Endodermal cell (in vitro differentiated cells): ENCODE measurements at regions not wholly inside any gene's neighbourhood (a gene's known extent, or its start where the extent isn't known, plus 50 kb on each side); places are given as distances from the start of the nearest gene placed in this dataset.

ENCODE experiments used
- DNase-seq: peaks from one replicate; pipeline ENCODE4 v3.0.0-alpha.2; 2017
- H3K27ac ChIP-seq: 2 replicates; pipeline ENCODE4 v1.5.1; 2013; ENCODE audit warnings: mild to moderate bottlenecking, low read depth, low read length, moderate library complexity
- H3K27me3 ChIP-seq: 2 replicates; pipeline ENCODE4 v1.6.1; 2013; ENCODE audit warnings: mild to moderate bottlenecking, low read length, moderate library complexity; ENCODE audit not compliant: insufficient read depth, control insufficient read depth, poor library complexity, severe bottlenecking
- H3K36me3 ChIP-seq: 2 replicates; pipeline ENCODE4 v1.7.0; 2013; ENCODE audit warnings: mild to moderate bottlenecking, low read length, moderate library complexity; ENCODE audit not compliant: control insufficient read depth, insufficient read depth
- H3K4me1 ChIP-seq: one replicate; pipeline ENCODE4 v1.7.0; 2013; ENCODE audit warnings: low read length; ENCODE audit not compliant: control insufficient read depth, insufficient read depth
- H3K4me3 ChIP-seq: 2 replicates; pipeline ENCODE4 v1.5.1; 2013; ENCODE audit warnings: mild to moderate bottlenecking, low read length, moderate library complexity
- H3K9ac ChIP-seq: 2 replicates; pipeline ENCODE4 v1.6.1; 2013; ENCODE audit warnings: mild to moderate bottlenecking, low read length, moderate library complexity; ENCODE audit not compliant: poor library complexity, severe bottlenecking; ENCODE audit errors: extremely low read depth
- H3K9me3 ChIP-seq: 2 replicates; pipeline ENCODE4 v1.6.1; 2013; ENCODE audit warnings: mild to moderate bottlenecking, low read length, moderate library complexity; ENCODE audit not compliant: control insufficient read depth
- H3K27ac Mint-ChIP-seq: 2 replicates; pipeline ENCODE4 v1.8.0; 2020; ENCODE audit warnings: mixed read lengths
- H3K27me3 Mint-ChIP-seq: 2 replicates; pipeline ENCODE4 v1.8.0; 2021; ENCODE audit warnings: mild to moderate bottlenecking, mixed read lengths; ENCODE audit not compliant: insufficient read depth
- H3K36me3 Mint-ChIP-seq: 2 replicates; pipeline ENCODE4 v1.8.0; 2020; ENCODE audit warnings: low read depth, mixed read lengths
- H3K4me1 Mint-ChIP-seq: 2 replicates; pipeline ENCODE4 v1.8.0; 2020; ENCODE audit warnings: mixed read lengths
- H3K4me3 Mint-ChIP-seq: 2 replicates; pipeline ENCODE4 v1.8.0; 2020; ENCODE audit warnings: mild to moderate bottlenecking, moderate library complexity, mixed read lengths
- H3K9me3 Mint-ChIP-seq: 2 replicates; pipeline ENCODE4 v1.8.0; 2020; ENCODE audit warnings: mild to moderate bottlenecking, mixed read lengths
- CTCF ChIP-seq: fragments of 200-600 bp; sonication (generic); conservative IDR thresholded peaks from 2 replicates; pipeline ENCODE4 v1.5.0; 2021; ENCODE audit warnings: antibody characterized with exemption, mild to moderate bottlenecking
- WGBS, 2 experiments: methylation state at CpG; one replicate each; pipeline versions ENCODE4 v1.1.5 to v1.1.7; 2013; ENCODE audit warnings: missing lambda C conversion rate in 2 of 2, mixed read lengths in 1 of 2; ENCODE audit not compliant: insufficient coverage in 1 of 2, insufficient read length in 1 of 2; 5-methylcytosine and 5-hydroxymethylcytosine counted together

- Histone ChIP-seq H3K27me3 (no peaks in the 10 kb centered on the region), H3K9me3 (peaks cover 4% of the 10 kb centered on the region), H3K4me3 (no peak overlapping the region), H3K4me1 (no peaks in the 10 kb centered on the region), H3K27ac (no peak overlapping the region), H3K36me3 (no peaks in the 10 kb centered on the region), H3K9ac (no peak overlapping the region)
- no peak overlapping the region for H3K4me3 Mint-ChIP-seq
- WGBS, 2 experiments, result 93 to 100% methylated on average over 1 to 4 of the region's 4 CpGs
- peaks cover 15% of the 10 kb centered on the region for H3K9me3 Mint-ChIP-seq
- no peak overlapping the region for H3K27ac Mint-ChIP-seq
- H3K4me1 Mint-ChIP-seq, result no peaks in the 10 kb centered on the region
- no peak for DNase-seq
- H3K27me3 Mint-ChIP-seq, result peaks cover 13% of the 10 kb centered on the region
- TF ChIP-seq CTCF, result no peak
- H3K36me3 Mint-ChIP-seq, result no peaks in the 10 kb centered on the region
Observed at GRCh38 chr12:124225730-124226129, 69.2 kb upstream of the RFLNA start.

GRCh38 chr12:124227951-124228711 is 66.8 kb upstream of the RFLNA start:
- Mint-ChIP-seq H3K27me3 (peaks cover 13% of the 10 kb centered on the region), H3K27ac (no peak overlapping the region), H3K4me1 (peaks cover 8% of the 10 kb centered on the region), H3K9me3 (peaks cover 18% of the 10 kb centered on the region), H3K4me3 (no peak overlapping the region), H3K36me3 (no peaks in the 10 kb centered on the region)
- Histone ChIP-seq H3K9ac (no peak overlapping the region), H3K27me3 (no peaks in the 10 kb centered on the region), H3K36me3 (no peaks in the 10 kb centered on the region), H3K4me3 (no peak overlapping the region), H3K27ac (no peak overlapping the region), H3K9me3 (peaks cover 10% of the 10 kb centered on the region), H3K4me1 (peaks cover 6% of the 10 kb centered on the region)
- WGBS, 2 experiments, result 94 to 95% methylated on average over 19 to 25 of the region's 25 CpGs
- TF ChIP-seq CTCF, result no peak
- no peak for DNase-seq

- DNase-seq, result no peak
- H3K27ac Mint-ChIP-seq, result no peak overlapping the region
- H3K4me1 ChIP-seq, result peaks cover 9% of the 10 kb centered on the region
- TF ChIP-seq CTCF, result no peak
- no peaks in the 10 kb centered on the region for H3K36me3 ChIP-seq
- H3K4me3 Mint-ChIP-seq, result no peak overlapping the region
- peaks cover 20% of the 10 kb centered on the region for H3K4me1 Mint-ChIP-seq
- H3K4me3 ChIP-seq, result no peak overlapping the region
- H3K9me3 ChIP-seq, result peaks cover 10% of the 10 kb centered on the region
- peaks cover 13% of the 10 kb centered on the region for H3K27me3 Mint-ChIP-seq
- H3K27me3 ChIP-seq, result no peaks in the 10 kb centered on the region
- H3K9me3 Mint-ChIP-seq, result peaks cover 18% of the 10 kb centered on the region
- no peaks in the 10 kb centered on the region for H3K36me3 Mint-ChIP-seq
- H3K27ac ChIP-seq, result no peak overlapping the region
- H3K9ac ChIP-seq, result no peak overlapping the region
Observed at GRCh38 chr12:124229520-124229919, 65.4 kb upstream of the RFLNA start.
